ENCODE measurements at regions not wholly inside any gene's neighbourhood (a gene's known extent, or its start where the extent isn't known, plus 50 kb on each side); places are given as distances from the start of the nearest gene placed in this dataset.

DNA sequence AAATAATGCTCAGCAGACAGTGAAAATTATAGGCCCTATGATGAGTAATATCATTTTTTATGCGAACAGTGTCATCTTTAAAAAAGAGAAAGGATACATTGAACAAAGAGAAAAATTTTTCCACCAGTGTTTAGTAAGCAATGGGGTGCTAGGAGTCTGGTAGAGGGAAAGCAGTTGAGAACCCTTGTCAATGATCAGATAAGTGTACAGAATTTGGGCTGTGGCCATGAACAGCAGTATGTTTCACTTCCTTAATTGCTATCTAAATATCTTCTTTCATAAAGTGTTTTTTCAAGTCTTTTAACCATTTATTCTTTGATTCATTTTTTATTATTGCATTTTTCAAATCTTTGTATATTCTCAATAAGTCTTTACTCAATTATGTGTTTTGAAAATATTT, 750.7 kb upstream of the KCND2 start:
- Histone ChIP-seq H2AFZ (ENCODE audit: low read depth, low read length, severe bottlenecking) (no peak overlapping the region), H3K4me2 (ENCODE audit: low read depth, low read length, poor library complexity, severe bottlenecking) (no peak overlapping the region), H4K20me1 (ENCODE audit: low read depth, low read length) (no peaks in the 10 kb centered on the region), H3K9me3 (ENCODE audit: insufficient read depth, low read length) (no peaks in the 10 kb centered on the region), H3K9me2 (replicated peaks; ENCODE audit: insufficient read depth, low read length) (no peaks in the 10 kb centered on the region), H3K27ac (ENCODE audit: low read depth, low read length) (no peak overlapping the region), H3K27me3 (ENCODE audit: low read length) (no peaks in the 10 kb centered on the region), H3K9ac (ENCODE audit: low read length) (no peak overlapping the region), H3K79me2 (ENCODE audit: insufficient read depth, low read length) (no peaks in the 10 kb centered on the region), H3K4me3 (ENCODE audit: insufficient read depth, low read length, poor library complexity, severe bottlenecking) (no peak overlapping the region), H3K36me3 (ENCODE audit: low read length) (no peaks in the 10 kb centered on the region), H3F3A (ENCODE audit: insufficient read depth) (no peaks in the 10 kb centered on the region)
- TF ChIP-seq EZH2phosphoT487 (conservative IDR thresholded peaks at IDR 0.05; ENCODE audit: low read length): no peak
- TF ChIP-seq, protein P1, sequence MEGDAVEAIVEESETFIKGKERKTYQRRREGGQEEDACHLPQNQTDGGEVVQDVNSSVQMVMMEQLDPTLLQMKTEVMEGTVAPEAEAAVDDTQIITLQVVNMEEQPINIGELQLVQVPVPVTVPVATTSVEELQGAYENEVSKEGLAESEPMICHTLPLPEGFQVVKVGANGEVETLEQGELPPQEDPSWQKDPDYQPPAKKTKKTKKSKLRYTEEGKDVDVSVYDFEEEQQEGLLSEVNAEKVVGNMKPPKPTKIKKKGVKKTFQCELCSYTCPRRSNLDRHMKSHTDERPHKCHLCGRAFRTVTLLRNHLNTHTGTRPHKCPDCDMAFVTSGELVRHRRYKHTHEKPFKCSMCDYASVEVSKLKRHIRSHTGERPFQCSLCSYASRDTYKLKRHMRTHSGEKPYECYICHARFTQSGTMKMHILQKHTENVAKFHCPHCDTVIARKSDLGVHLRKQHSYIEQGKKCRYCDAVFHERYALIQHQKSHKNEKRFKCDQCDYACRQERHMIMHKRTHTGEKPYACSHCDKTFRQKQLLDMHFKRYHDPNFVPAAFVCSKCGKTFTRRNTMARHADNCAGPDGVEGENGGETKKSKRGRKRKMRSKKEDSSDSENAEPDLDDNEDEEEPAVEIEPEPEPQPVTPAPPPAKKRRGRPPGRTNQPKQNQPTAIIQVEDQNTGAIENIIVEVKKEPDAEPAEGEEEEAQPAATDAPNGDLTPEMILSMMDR (IDR thresholded peaks at IDR 0.05; ENCODE audit: insufficient read depth, low read length, poor library complexity, severe bottlenecking): no peak

DNA sequence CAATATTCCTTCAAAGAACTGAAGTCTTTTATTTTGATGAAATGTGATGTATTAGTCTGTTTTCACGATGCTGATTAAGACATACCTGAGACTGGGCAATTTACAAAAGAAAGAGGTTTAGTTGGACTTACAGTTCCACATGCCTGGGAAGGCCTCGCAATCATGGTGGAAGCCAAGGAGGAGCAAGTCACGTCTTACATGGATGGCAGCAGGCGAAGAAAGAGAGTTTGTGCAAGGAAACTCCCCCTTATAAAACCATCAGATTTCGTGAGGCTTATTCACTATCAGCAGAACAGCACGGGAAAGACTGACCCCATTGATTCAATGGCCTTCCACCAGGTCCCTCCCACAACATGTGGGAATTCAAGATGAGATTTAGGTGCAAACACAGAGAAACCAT, 750.3 kb upstream of the KCND2 start:
- Histone ChIP-seq H3K4me2 (ENCODE audit: low read depth, low read length, poor library complexity, severe bottlenecking) (no peak overlapping the region), H3K9ac (ENCODE audit: low read length) (no peak overlapping the region), H3K9me2 (replicated peaks; ENCODE audit: insufficient read depth, low read length) (no peaks in the 10 kb centered on the region), H3K27ac (ENCODE audit: low read depth, low read length) (no peak overlapping the region), H3K36me3 (ENCODE audit: low read length) (no peaks in the 10 kb centered on the region), H4K20me1 (ENCODE audit: low read depth, low read length) (no peaks in the 10 kb centered on the region), H3K79me2 (ENCODE audit: insufficient read depth, low read length) (no peaks in the 10 kb centered on the region), H3F3A (ENCODE audit: insufficient read depth) (no peaks in the 10 kb centered on the region), H3K9me3 (ENCODE audit: insufficient read depth, low read length) (no peaks in the 10 kb centered on the region), H3K4me3 (ENCODE audit: insufficient read depth, low read length, poor library complexity, severe bottlenecking) (no peak overlapping the region), H3K27me3 (ENCODE audit: low read length) (no peaks in the 10 kb centered on the region), H2AFZ (ENCODE audit: low read depth, low read length, severe bottlenecking) (no peak overlapping the region)
- TF ChIP-seq, protein P1 (IDR thresholded peaks at IDR 0.05; ENCODE audit: insufficient read depth, low read length, poor library complexity, severe bottlenecking): no peak
- no peak for TF ChIP-seq EZH2phosphoT487 (conservative IDR thresholded peaks at IDR 0.05; ENCODE audit: low read length)

DNA sequence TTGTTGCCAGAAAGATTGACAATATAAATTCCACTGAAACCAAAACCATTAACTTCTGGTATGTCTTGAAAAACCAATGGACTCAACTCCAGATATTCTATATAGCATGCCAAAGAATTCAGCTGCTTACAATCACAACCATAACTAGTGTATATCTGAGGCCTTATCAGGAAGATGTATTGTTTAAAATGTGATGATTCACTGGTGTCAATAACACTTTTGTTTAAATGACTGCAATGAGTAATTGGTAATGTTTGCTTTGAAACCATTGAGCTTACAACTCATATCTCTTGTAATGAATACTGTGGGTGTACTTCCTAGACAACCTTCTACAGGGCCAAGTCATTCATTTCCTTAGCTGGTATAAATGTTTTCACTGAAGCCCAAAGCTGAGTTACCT, 727.9 kb upstream of the KCND2 start:
- no peak overlapping the region for H3K27ac ChIP-seq (ENCODE audit: low read depth, low read length)
- H4K20me1 ChIP-seq (ENCODE audit: low read depth, low read length): no peaks in the 10 kb centered on the region
- no peaks in the 10 kb centered on the region for H3K9me3 ChIP-seq (ENCODE audit: insufficient read depth, low read length)
- no peak overlapping the region for H2AFZ ChIP-seq (ENCODE audit: low read depth, low read length, severe bottlenecking)
- TF ChIP-seq, protein P1 (IDR thresholded peaks at IDR 0.05; ENCODE audit: insufficient read depth, low read length, poor library complexity, severe bottlenecking): no peak
- TF ChIP-seq EZH2phosphoT487 (conservative IDR thresholded peaks at IDR 0.05; ENCODE audit: low read length): no peak
- H3K79me2 ChIP-seq (ENCODE audit: insufficient read depth, low read length): no peaks in the 10 kb centered on the region
- no peaks in the 10 kb centered on the region for H3K36me3 ChIP-seq (ENCODE audit: low read length)
- no peak overlapping the region for H3K4me2 ChIP-seq (ENCODE audit: low read depth, low read length, poor library complexity, severe bottlenecking)
- no peaks in the 10 kb centered on the region for H3F3A ChIP-seq (ENCODE audit: insufficient read depth)
- H3K9ac ChIP-seq (ENCODE audit: low read length): no peak overlapping the region
- no peaks in the 10 kb centered on the region for H3K27me3 ChIP-seq (ENCODE audit: low read length)
- H3K4me3 ChIP-seq (ENCODE audit: insufficient read depth, low read length, poor library complexity, severe bottlenecking): no peak overlapping the region
- H3K9me2 ChIP-seq (replicated peaks; ENCODE audit: insufficient read depth, low read length): no peaks in the 10 kb centered on the region

DNA sequence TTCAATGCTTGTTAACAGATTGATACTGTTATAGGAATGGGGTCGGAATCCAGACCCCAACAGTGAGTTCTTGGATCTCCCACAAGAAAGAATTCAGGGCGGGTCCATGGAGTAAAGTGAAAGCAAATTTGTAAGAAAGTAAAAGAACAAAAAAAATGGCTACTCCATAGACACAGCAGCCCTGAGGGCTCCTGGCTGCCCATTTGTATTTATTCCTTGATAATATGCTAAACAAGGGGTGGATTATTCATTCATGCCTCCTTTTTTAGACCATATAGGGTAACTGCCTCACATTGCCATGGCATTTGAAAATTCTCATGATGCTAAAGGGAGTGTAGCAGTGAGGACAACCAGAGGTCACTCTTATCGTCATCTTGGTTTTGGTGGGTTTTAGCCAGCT, 717.2 kb upstream of the KCND2 start:
- no peaks in the 10 kb centered on the region for H3K79me2 ChIP-seq (ENCODE audit: insufficient read depth, low read length)
- H3F3A ChIP-seq (ENCODE audit: insufficient read depth): no peaks in the 10 kb centered on the region
- H4K20me1 ChIP-seq (ENCODE audit: low read depth, low read length): no peaks in the 10 kb centered on the region
- no peak overlapping the region for H3K27ac ChIP-seq (ENCODE audit: low read depth, low read length)
- no peak overlapping the region for H3K4me3 ChIP-seq (ENCODE audit: insufficient read depth, low read length, poor library complexity, severe bottlenecking)
- no peak for TF ChIP-seq EZH2phosphoT487 (conservative IDR thresholded peaks at IDR 0.05; ENCODE audit: low read length)
- TF ChIP-seq, protein P1 (IDR thresholded peaks at IDR 0.05; ENCODE audit: insufficient read depth, low read length, poor library complexity, severe bottlenecking): no peak
- H2AFZ ChIP-seq (ENCODE audit: low read depth, low read length, severe bottlenecking): no peak overlapping the region
- H3K9ac ChIP-seq (ENCODE audit: low read length): no peak overlapping the region
- H3K4me2 ChIP-seq (ENCODE audit: low read depth, low read length, poor library complexity, severe bottlenecking): no peak overlapping the region
- H3K9me2 ChIP-seq (replicated peaks; ENCODE audit: insufficient read depth, low read length): no peaks in the 10 kb centered on the region
- H3K27me3 ChIP-seq (ENCODE audit: low read length): no peaks in the 10 kb centered on the region
- no peaks in the 10 kb centered on the region for H3K9me3 ChIP-seq (ENCODE audit: insufficient read depth, low read length)
- no peaks in the 10 kb centered on the region for H3K36me3 ChIP-seq (ENCODE audit: low read length)
